ENCODE measurements at regions not wholly inside any gene's neighbourhood (a gene's known extent, or its start where the extent isn't known, plus 50 kb on each side); places are given as distances from the start of the nearest gene placed in this dataset.

- H3K79me2 ChIP-seq (ENCODE audit: insufficient read depth, low read length), result no peaks in the 10 kb centered on the region
- H3K4me3 ChIP-seq (replicated peaks in 1 of 2; ENCODE audit: low read depth in 1 of 2, low read length in 2 of 2), result no peak overlapping the region
- no peak overlapping the region for H2AFZ ChIP-seq (ENCODE audit: low read depth, low read length, poor library complexity, severe bottlenecking)
- BruUV-seq (replicated peaks), result no TSS peak
- H3K4me1 ChIP-seq (ENCODE audit: control insufficient read depth in 1 of 2, insufficient read depth in 2 of 2, low read length in 2 of 2), result no peaks in the 10 kb centered on the region
- ChIA-PET POLR2A (no interaction called here), RAD21 (ENCODE audit: low non-redundant PET in 1 of 2, low total read pairs in 2 of 2, uncharacterized antibody in 2 of 2, unreplicated experiment in 2 of 2) (no interaction called here), CTCF (interaction anchor here (1.4 kb wide), 1 partner anchor 25 kb away, joined by 3 read pairs; no protein-coding TSS in a partner anchor)
- H3K9me3 ChIP-seq (ENCODE audit: control insufficient read depth in 1 of 2, insufficient read depth in 1 of 2, low read depth in 1 of 2, low read length in 2 of 2), result no peaks in the 10 kb centered on the region
- ATAC-seq, result no peak
- H4K20me1 ChIP-seq (ENCODE audit: insufficient read depth), result no peaks in the 10 kb centered on the region
- TF ChIP-seq EZH2 (IDR thresholded peaks at IDR 0.05) (no peak), YY1 (IDR thresholded peaks at IDR 0.05; ENCODE audit: extremely low read depth, insufficient replicate concordance, low read depth, low read length) (no peak), POLR2AphosphoS5 (IDR thresholded peaks at IDR 0.05; ENCODE audit: low read depth, low read length) (no peak), TCF7L2 (IDR thresholded peaks at IDR 0.05; ENCODE audit: borderline replicate concordance, extremely low read depth, insufficient read depth, insufficient read length) (no peak), FOSL1 (IDR thresholded peaks at IDR 0.05; ENCODE audit: low read depth) (no peak), CEBPB (IDR thresholded peaks at IDR 0.05; ENCODE audit: low read depth) (no peak), CTCF (IDR thresholded peaks at IDR 0.05 in 2 of 3, conservative IDR thresholded peaks at IDR 0.05 in 1 of 3; ENCODE audit: borderline replicate concordance in 1 of 3, insufficient read depth in 1 of 3, low read depth in 2 of 3, low read length in 2 of 3) (no peak), POLR2A (IDR thresholded peaks at IDR 0.05; ENCODE audit: borderline replicate concordance, extremely low read depth, insufficient read depth, insufficient read length) (no peak), EZH2phosphoT487 (IDR thresholded peaks at IDR 0.05; ENCODE audit: borderline replicate concordance) (no peak), JUND (IDR thresholded peaks at IDR 0.05) (no peak), REST (IDR thresholded peaks at IDR 0.05; ENCODE audit: low read depth) (no peak), ZBTB33 (IDR thresholded peaks at IDR 0.05; ENCODE audit: extremely low read depth, insufficient replicate concordance, low read length) (no peak), RAD21 (IDR thresholded peaks at IDR 0.05; ENCODE audit: low read depth) (no peak), SRF (IDR thresholded peaks at IDR 0.05; ENCODE audit: low read depth) (no peak)
- intact Hi-C loops (cut with micrococcal nuclease), result no loop called here
- H3K4me2 ChIP-seq (ENCODE audit: low read length), result no peak overlapping the region
- peaks cover 4% of the 10 kb centered on the region; the same call in 1 of the 2 replicates for H3K27me3 ChIP-seq (ENCODE audit: insufficient read depth, low read length)
- H3K9me2 ChIP-seq (ENCODE audit: insufficient read depth), result no peaks in the 10 kb centered on the region
- H3K9ac ChIP-seq (ENCODE audit: low read length), result no peak overlapping the region
- no peaks in the 10 kb centered on the region for H3K36me3 ChIP-seq (ENCODE audit: control insufficient read depth in 1 of 2, insufficient read depth in 2 of 2, low read length in 2 of 2)
- DNase-seq (ENCODE audit: low read depth, low spot score), result no peak
- no peak overlapping the region for H3K27ac ChIP-seq (ENCODE audit: low read depth, low read length)
These were observed 91.3 kb upstream of the NFIB start for GRCh38 chr9:14405176-14405706.

Measured in HCT116 (cell line).